HL-60 (cell line): ENCODE measurements at regions not wholly inside any gene's neighbourhood (a gene's known extent, or its start where the extent isn't known, plus 50 kb on each side); places are given as distances from the start of the nearest gene placed in this dataset.

Experiments used
- CTCF ChIP-seq: IDR thresholded peaks from one replicate; pipeline ENCODE4 v1.5.1; 2011; ENCODE audit warnings: low read length, control low read depth, inconsistent platforms; ENCODE audit not compliant: insufficient read depth
- POLR2AphosphoS5 ChIP-seq: IDR thresholded peaks from 2 replicates; pipeline ENCODE4 v1.6.1; 2012; ENCODE audit warnings: low read depth
- REST ChIP-seq: IDR thresholded peaks from 2 replicates; pipeline ENCODE4 v1.6.1; 2012; ENCODE audit warnings: low read depth; ENCODE audit not compliant: insufficient replicate concordance
- SPI1 ChIP-seq: IDR thresholded peaks from 2 replicates; pipeline ENCODE4 v1.6.1; 2012; ENCODE audit warnings: low read depth, mild to moderate bottlenecking, borderline replicate concordance

- TF ChIP-seq REST (no peak), SPI1 (no peak), CTCF (no peak), POLR2AphosphoS5 (peak; percentile 51; the same call in 1 of the 2 replicates)
Measured at GRCh38 chr9:104982543-104982942, 54.6 kb upstream of the ABCA1 start.
